MM.1S (cell line): ENCODE measurements at regions not wholly inside any gene's neighbourhood (a gene's known extent, or its start where the extent isn't known, plus 50 kb on each side); places are given as distances from the start of the nearest gene placed in this dataset.

ENCODE experiments used
- DNase-seq: peaks from one replicate; pipeline ENCODE4 v3.0.0-alpha.2; 2015
- H2AFZ ChIP-seq: fragments of 300-600 bp; sonication (generic); 2 replicates; pipeline ENCODE4 v1.6.0; 2016; ENCODE audit warnings: antibody characterized with exemption, low read length
- H3F3A ChIP-seq: fragments of 300-600 bp; sonication (generic); 2 replicates; pipeline ENCODE4 v1.6.1; 2016; ENCODE audit warnings: mild to moderate bottlenecking, antibody characterized with exemption, low read length, moderate library complexity, mixed read lengths; ENCODE audit not compliant: insufficient read depth
- H3K27ac ChIP-seq: fragments of 300-600 bp; sonication (generic); 2 replicates; pipeline ENCODE4 v1.5.1; 2016; ENCODE audit warnings: mild to moderate bottlenecking, low read length
- H3K27me3 ChIP-seq: fragments of 300-600 bp; sonication (generic); replicated peaks from 2 replicates; pipeline ENCODE4 v1.6.0; 2016; ENCODE audit warnings: low read length; ENCODE audit not compliant: insufficient read depth
- H3K36me3 ChIP-seq: fragments of 300-600 bp; sonication (generic); replicated peaks from 2 replicates; pipeline ENCODE4 v1.6.1; 2016; ENCODE audit warnings: mild to moderate bottlenecking, low read length, mixed read lengths; ENCODE audit not compliant: insufficient read depth
- H3K4me1 ChIP-seq: fragments of 300-600 bp; sonication (generic); 2 replicates; pipeline ENCODE4 v1.6.1; 2016; ENCODE audit warnings: low read length, mixed read lengths
- H3K4me2 ChIP-seq: fragments of 300-600 bp; sonication (generic); 2 replicates; pipeline ENCODE4 v1.6.0; 2016; ENCODE audit warnings: low read depth, low read length
- H3K4me3 ChIP-seq: fragments of 300-600 bp; sonication (generic); 2 replicates; pipeline ENCODE4 v1.5.1; 2016; ENCODE audit warnings: low read length, mixed read lengths
- H3K79me2 ChIP-seq: fragments of 300-600 bp; sonication (generic); 2 replicates; pipeline ENCODE4 v1.6.1; 2016; ENCODE audit warnings: mixed run types, low read length, mixed read lengths
- H3K9ac ChIP-seq: fragments of 300-600 bp; sonication (generic); 2 replicates; pipeline ENCODE4 v1.6.1; 2016; ENCODE audit warnings: low read length, mixed read lengths
- H3K9me2 ChIP-seq: fragments of 300-600 bp; sonication (generic); replicated peaks from 2 replicates; pipeline ENCODE4 v1.6.1; 2016; ENCODE audit warnings: mild to moderate bottlenecking, low read length, mixed read lengths; ENCODE audit not compliant: insufficient read depth
- H3K9me3 ChIP-seq: fragments of 300-600 bp; sonication (generic); replicated peaks from 2 replicates; pipeline ENCODE4 v1.6.1; 2016; ENCODE audit warnings: mild to moderate bottlenecking, low read length, mixed read lengths; ENCODE audit not compliant: insufficient read depth
- H4K20me1 ChIP-seq: fragments of 300-600 bp; sonication (generic); 2 replicates; pipeline ENCODE4 v1.6.1; 2016; ENCODE audit warnings: mild to moderate bottlenecking, low read length, moderate library complexity, mixed read lengths; ENCODE audit not compliant: insufficient read depth
- CTCF ChIP-seq: fragments of 300-600 bp; sonication (generic); IDR thresholded peaks from 2 replicates; pipeline ENCODE4 v1.5.1; 2016; ENCODE audit warnings: antibody characterized with exemption, low read length, mixed read lengths
- EZH2 ChIP-seq: fragments of 300-600 bp; sonication (generic); optimal IDR thresholded peaks from 2 replicates; pipeline ENCODE3; 2017; ENCODE audit warnings: low read depth, mild to moderate bottlenecking, antibody characterized with exemption, low read length, mixed read lengths
- EZH2phosphoT487 ChIP-seq: fragments of 300-600 bp; sonication (generic); IDR thresholded peaks from 2 replicates; pipeline ENCODE4 v1.6.1; 2018; ENCODE audit warnings: antibody characterized with exemption, low read length

GRCh38 chr7:46619723-46620310, 698.7 kb upstream of the IGFBP3 start:
- no peaks in the 10 kb centered on the region for H4K20me1 ChIP-seq
- no peak overlapping the region for H3K9ac ChIP-seq
- no peaks in the 10 kb centered on the region for H3K9me2 ChIP-seq
- H3F3A ChIP-seq = no peaks in the 10 kb centered on the region
- no peaks in the 10 kb centered on the region for H3K4me1 ChIP-seq
- H3K36me3 ChIP-seq = no peaks in the 10 kb centered on the region
- no peak overlapping the region for H3K4me2 ChIP-seq
- no peaks in the 10 kb centered on the region for H3K27me3 ChIP-seq
- no peak for TF ChIP-seq CTCF
- no peak for TF ChIP-seq EZH2phosphoT487
- TF ChIP-seq EZH2 = no peak
- H3K79me2 ChIP-seq = no peaks in the 10 kb centered on the region
- H2AFZ ChIP-seq = no peak overlapping the region
- H3K27ac ChIP-seq = no peak overlapping the region
- no peak for DNase-seq
- no peaks in the 10 kb centered on the region for H3K9me3 ChIP-seq
- no peak overlapping the region for H3K4me3 ChIP-seq

GRCh38 chr7:46616636-46617035, 695.6 kb upstream of the IGFBP3 start:
- Histone ChIP-seq H3K36me3 (no peaks in the 10 kb centered on the region), H3K79me2 (no peaks in the 10 kb centered on the region), H3K27me3 (no peaks in the 10 kb centered on the region), H3K27ac (no peak overlapping the region), H3F3A (no peaks in the 10 kb centered on the region), H3K4me1 (no peaks in the 10 kb centered on the region), H3K9ac (no peak overlapping the region), H3K9me3 (no peaks in the 10 kb centered on the region), H4K20me1 (no peaks in the 10 kb centered on the region), H3K9me2 (no peaks in the 10 kb centered on the region), H2AFZ (no peak overlapping the region), H3K4me3 (no peak overlapping the region), H3K4me2 (no peak overlapping the region)
- TF ChIP-seq EZH2 = no peak
- no peak for TF ChIP-seq EZH2phosphoT487
- no peak for TF ChIP-seq CTCF
- DNase-seq = no peak

- H3K9me2 ChIP-seq = no peaks in the 10 kb centered on the region
- H3K4me3 ChIP-seq = no peak overlapping the region
- no peaks in the 10 kb centered on the region for H3K9me3 ChIP-seq
- no peaks in the 10 kb centered on the region for H3K79me2 ChIP-seq
- no peak for DNase-seq
- no peak overlapping the region for H2AFZ ChIP-seq
- H3F3A ChIP-seq = no peaks in the 10 kb centered on the region
- TF ChIP-seq EZH2 (no peak), EZH2phosphoT487 (no peak), CTCF (no peak)
- H3K27me3 ChIP-seq = no peaks in the 10 kb centered on the region
- H3K9ac ChIP-seq = no peak overlapping the region
- no peak overlapping the region for H3K4me2 ChIP-seq
- no peaks in the 10 kb centered on the region for H3K36me3 ChIP-seq
- no peaks in the 10 kb centered on the region for H4K20me1 ChIP-seq
- H3K4me1 ChIP-seq = no peaks in the 10 kb centered on the region
- no peak overlapping the region for H3K27ac ChIP-seq
Observed at GRCh38 chr7:46613551-46613950, 692.5 kb upstream of the IGFBP3 start.
